ENCODE measurements at regions not wholly inside any gene's neighbourhood (a gene's known extent, or its start where the extent isn't known, plus 50 kb on each side); places are given as distances from the start of the nearest gene placed in this dataset.

DNA sequence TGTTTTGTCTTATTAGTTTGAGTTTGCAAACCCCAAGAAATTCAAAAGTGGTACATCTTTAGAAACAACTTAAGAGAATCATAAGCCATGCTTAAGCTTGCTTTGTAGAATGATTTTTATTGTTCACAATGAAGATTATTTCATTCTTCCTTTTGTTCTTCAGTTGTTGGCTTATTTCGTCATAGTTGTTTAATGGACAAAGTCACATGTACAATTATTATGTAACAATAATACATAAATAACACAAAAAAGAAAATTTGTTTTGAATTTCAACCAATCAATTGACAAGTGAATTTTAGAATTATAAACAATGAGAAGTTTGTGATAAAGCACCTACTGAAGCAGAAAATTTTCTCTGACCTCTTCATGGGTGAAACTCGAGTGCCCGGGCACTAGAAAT, 111.8 kb upstream of the IGF1 start:
- DNase-seq, result no peak

DNA sequence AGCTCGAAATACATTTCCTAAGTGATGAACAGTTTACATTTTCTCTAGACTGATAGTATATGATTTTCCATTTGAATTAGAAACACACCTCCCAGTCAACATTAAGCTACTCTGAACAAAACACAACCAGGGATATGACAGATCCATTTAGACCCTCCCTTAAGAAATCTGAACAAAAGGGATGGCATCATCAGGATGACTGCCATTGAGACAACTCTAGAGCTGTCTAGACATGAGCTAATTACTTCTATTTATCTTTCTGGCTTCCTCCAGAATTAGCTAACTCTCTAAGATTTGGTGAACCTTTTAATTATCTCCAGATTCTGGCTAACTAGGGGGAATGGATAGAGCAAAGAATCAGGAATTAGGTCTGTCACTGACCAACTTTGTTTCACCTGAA, 92.9 kb upstream of the IGF1 start:
- DNase-seq, result no peak

DNA sequence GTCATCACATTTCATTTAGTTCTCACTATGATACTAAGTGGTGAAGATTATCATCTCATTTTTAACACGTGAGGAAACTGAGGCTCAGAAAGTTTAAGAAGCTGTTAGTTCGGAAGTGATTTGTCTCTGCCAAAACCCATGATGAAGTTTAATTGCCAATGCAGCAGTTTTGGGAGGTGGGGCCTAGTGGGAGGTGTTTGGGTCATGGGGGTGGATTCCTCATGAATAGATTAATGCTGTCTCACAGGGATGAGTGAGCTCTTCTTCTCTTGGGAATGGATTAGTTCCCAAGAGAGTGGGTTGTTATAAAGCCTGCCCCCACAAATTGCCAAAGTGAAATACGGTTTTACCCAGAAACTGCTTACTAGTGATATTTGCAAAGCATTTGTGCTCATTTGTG, 91.5 kb upstream of the IGF1 start:
- no peak for DNase-seq

DNA sequence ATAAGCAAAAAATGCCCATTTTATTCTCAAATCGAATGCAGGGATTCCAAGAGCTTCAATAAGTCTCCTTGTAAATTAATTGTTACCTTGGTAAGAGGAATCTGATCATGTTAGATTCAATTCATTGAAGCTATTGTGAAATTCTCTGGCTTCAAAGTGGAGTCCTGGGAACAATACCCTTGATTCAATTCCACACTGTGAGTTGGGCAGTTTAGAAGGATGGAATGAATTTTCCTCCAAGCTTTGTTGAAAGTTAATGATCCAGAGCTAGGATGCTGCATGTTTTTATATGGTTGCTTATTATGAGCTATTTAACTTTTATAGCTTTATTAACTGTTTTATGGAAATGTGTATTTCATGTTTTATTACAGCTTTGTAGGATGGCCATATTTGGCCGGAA, 89.9 kb upstream of the IGF1 start:
- DNase-seq, result no peak

DNA sequence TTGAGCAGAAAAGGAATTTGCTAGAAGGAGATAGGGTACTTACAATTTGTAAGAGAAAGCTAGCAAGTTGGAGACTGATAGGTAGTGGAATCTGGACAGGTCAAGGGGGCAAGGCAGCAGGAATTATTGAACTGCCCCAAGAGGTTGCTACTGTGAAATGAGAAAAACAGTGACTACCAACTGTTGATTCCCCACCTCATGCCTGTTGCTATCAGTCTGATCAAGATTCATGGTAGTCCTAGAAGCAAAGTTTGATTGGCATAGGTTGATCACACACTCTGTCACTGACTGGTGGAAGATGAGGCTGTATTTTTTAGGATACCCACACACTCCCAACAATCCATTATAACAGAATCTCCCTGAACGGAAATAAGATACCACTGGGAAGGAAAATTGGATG, 89.4 kb upstream of the IGF1 start:
- no peak for DNase-seq

DNA sequence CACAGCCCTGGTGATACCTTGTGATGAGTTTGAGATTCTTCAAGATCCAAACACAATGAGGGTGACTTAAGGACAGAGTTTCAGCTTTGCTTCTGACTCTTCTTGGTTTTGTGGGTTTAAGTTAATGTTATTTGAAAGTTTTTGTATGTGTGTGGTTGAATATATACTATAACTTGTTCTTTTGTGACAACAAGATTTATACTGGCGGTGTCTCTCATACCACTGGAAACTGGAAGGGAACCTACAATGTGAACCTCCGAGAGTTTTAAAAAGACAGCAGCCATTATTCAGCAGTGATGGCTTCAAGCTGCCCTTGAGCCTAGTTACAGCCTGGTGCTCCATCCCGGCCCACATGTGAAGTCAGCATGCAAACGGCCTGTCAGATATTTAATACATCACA, 87.9 kb upstream of the IGF1 start:
- DNase-seq, result no peak

DNA sequence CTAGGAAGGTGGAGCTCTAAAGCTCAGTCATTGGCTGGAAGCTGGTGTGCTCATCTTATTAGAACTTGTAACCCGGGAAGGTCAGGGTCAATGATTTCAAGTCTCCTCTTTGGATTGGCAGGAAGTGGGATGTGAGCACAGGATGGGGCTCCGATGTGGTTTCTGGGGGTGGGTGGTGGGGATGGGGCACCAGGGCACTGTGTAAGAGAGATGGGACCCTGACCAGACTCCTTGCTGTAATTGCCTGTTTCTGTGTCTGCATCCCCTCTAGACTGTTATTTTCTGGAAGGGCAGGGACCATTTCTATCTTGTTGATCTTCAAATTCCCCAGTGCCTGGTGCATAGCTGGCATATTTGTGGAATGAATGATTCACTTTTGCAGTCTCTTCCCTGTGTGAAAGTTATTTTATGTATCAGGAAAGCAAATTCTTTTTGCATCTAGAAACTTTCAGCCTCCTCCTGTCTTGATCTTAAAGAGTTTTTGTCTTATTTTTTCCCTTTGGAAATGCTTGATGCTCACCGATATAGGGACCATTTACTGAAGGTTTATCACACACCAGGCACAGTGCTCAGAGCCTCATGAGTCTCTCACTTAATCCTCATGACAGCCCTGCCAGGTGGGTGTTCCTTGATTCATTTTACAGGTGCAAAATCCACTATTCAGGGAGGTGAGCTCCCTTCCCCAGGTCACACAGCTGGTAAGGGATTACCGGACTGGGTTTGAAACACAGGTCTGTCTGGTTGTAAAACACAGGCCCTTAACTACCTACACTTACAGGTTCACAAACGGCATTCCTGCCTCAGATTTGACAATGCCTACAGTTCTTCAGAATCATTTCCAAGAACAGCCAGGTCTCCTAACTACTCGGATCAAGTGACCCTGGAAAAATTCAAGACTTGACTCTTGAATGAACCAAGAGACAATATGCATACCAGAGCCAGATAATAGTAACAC, 86.9 kb upstream of the IGF1 start:
- no peak for DNase-seq

DNA sequence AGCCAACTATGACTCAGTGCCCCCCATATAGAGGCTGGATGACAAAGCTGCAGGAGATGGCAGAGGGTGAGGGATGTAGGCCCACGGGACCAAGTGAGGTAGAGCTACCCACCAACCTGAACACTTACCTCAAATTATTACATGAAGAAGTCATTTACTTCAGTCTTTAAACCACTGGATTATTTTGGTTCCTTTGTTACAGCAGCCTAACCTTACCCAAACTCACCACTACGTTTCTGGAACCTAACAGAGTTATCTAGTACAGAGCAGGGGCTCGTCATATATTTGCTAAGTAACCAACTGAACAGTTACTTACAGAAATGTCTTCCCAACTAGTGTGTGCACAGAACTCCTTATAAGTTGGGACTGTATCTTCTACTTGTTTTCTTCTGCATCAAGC, 85.2 kb upstream of the IGF1 start:
- DNase-seq, result no peak

DNA sequence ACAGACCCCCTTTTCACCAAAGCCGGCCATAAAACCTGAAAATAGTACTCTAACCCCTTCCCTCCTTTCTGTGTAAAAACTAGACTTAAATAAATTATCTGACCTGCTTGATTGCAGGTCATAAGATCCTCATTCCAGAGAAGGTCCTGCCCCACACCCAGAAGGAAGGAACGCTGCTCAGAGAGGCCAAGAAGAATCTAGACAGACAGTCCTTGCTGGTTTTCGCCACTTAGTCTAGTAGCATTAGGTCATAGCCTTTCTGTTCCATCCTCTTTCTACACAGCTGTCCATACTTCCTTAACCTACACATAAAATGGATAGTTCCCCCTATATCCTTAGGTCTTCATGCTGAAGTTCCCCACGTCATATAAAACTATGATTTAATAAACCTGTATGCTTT, 83.7 kb upstream of the IGF1 start:
- DNase-seq, result no peak

DNA sequence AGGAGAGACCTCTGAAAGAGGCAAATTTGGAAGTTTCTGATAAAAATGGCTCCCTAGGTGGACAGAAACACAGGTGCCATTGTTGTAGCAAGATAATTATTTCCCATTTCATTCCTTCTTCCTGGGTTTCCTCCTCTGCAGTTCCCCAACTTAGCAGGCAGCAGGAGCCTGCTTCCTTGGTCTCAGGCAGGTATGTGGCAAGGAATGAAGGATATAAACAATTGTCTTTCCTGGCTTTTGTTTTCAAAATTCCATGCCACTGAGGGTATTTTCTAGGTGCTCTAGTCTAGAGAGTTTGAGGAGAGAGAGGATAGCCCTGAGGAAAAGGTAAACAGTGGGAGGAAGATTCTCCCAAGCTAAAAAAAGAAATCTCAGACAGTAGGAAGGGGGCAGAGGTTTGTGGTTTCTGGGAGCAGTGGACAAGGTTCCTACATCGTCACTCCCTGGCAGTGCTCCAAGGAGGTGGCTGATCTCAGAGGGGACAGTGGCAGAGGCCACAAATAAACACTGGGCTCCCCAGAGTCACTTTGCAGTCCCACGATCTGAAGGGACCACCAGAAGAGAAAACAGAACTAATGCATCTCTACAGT, 82.6 kb upstream of the IGF1 start:
- DNase-seq, result no peak

DNA sequence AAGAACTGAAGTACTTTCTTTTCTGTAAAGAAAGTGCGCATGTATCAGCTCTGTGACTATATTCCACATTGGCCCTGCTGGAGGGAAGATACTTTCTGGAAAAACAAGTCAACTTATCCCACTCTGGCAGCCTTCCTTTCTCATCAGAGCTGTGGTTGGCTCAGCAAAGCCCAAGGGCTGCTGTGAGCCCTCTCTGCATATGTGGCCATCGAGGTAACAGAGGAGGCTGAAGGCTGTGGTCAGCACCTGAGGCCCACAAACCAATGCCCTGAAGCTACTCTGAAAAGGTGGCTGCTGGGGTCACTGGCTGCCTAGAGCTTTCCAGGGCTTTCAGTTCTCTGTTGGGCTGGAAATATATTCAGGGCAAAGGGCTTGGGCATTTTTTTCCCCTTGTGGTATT, 70.8 kb upstream of the IGF1 start:
- DNase-seq, result no peak

DNA sequence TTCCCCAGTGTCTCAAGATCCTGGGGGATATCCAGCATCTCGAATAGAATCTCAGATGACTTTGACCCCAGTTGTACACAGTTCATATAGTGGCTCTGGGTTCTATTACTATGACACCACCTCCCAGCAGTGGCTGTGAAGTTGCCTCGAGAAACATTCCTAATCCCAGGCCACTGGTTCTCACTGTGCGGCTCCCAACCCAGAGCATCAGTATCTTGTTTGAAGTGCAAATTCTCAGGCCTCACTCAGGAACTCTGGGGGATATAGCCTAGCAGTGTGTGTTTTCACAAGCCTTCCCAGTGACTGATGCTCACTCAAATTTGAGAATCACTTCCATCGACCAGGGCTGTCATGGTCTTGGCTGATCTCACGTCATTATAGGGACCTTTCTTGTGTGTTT, 69.3 kb upstream of the IGF1 start:
- DNase-seq, result no peak

DNA sequence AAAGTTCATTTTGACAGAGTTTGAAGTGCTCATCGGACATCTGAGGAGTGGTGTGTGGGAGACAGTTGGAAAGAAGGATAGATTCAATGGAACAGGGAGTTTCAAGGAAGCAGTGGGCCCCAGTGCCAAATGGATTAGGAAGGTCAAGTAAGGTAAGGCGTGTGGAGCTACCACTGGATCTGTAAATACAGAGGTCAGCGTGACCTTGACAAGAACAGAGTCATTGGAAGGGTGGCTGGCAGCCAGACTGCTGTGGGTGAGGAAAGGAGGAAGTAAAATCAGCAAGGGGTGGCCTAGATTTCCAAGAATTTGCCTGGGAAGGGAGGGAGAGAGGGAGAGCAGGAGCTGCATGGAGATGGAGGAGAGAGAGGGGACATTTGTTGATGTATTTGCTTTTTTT, 68.2 kb upstream of the IGF1 start:
- no peak for DNase-seq

DNA sequence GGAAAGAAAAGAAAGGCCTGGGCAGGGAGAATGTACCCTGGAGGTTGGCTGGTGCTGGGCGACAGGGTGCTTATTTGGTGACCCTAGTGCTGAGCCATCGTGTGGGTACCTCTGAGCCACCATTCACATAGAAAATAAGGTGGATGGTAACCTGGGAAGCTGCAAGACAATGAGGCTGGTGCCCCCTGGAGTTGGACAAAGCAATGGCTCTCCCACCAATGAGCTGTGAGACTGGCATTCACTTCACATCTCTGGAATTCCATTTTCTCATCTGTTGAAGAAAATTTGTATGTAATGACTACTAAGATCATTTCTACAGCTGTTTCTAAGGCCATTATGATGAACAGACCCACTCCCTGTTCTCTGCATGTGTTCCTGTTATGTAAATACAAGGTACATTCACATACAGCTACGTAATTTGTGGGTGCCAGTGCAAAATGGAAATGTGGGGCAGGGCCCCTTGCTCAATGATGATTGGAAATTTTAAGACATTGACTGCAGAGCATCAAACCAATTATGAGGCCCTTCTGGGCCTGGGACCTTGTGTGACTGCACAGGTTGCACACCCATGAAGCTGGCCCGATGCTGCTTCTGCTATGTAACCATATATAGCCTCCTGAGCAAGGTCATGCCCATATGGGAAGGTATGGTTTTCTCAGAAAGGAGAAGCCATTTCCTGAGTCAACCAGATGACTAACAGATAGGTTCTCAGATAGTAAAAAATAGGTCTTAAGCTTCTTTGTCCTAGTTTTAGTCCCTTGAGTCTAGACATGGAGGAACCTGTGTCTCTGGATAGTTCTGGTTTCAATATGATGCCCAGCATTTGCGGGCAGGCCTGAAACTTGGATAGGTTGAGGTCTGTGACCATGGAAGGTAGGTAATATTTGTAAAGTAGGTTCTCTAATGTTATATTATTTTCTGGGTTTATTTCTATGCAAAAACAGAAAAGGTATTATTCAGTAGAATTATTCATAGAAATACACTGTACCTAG, 63.4 kb upstream of the IGF1 start:
- DNase-seq, result no peak

DNA sequence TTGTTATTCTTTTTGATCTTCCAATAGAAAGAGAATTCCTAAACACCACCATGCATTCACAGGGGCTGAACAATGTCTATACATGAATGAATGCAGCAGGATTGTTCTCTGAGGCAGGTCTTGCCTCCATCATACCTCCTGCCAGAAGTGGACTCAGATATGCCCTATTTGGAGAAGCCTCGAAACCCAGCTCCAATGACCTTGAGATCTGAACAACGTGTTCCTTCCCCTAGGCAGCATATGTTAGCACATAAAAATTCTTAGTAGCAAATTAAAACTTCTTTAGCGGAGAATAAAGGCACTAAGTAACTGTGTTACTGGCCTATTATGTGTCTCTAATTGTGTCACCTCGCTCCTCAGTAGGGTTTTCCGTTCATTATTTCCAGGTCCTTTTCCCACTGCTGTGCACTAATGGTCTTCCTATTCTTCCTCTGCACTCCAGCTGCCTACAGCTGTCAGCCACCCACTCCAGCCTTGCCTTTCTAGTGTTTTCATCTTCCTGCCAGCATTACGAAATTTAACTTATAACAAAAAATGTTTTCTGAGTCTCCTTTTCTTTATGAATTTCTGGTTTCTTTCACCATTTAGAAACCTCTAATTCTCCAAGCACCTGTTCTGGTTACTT, 62.6 kb upstream of the IGF1 start:
- DNase-seq, result no peak

DNA sequence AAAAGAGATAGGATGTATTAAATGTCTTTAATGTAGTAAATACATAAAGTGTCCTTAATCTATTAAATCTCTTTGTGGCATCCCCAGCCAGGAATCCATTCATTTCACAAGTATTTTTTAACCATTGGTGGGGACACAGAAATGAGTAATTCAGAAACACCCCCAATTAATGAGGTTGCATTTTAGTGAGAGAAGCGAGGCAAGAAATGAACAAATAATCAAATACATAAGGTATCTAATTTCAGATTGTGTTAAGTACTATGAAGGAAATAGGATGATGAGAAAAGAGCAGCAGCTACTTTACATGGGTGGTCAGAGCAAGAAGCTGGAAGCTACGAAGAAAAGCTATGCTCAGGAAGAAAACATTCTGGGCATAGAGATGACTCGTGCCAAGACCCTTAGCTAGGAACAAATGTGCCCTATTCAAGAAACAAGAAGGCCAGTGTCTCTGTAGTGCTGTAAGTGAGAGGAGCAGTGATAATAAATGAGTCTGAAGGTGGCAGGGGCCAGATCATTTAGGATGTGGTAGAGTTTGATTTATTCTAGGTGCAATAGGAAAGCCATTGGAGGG, 60.5 kb upstream of the IGF1 start:
- no peak for DNase-seq

DNA sequence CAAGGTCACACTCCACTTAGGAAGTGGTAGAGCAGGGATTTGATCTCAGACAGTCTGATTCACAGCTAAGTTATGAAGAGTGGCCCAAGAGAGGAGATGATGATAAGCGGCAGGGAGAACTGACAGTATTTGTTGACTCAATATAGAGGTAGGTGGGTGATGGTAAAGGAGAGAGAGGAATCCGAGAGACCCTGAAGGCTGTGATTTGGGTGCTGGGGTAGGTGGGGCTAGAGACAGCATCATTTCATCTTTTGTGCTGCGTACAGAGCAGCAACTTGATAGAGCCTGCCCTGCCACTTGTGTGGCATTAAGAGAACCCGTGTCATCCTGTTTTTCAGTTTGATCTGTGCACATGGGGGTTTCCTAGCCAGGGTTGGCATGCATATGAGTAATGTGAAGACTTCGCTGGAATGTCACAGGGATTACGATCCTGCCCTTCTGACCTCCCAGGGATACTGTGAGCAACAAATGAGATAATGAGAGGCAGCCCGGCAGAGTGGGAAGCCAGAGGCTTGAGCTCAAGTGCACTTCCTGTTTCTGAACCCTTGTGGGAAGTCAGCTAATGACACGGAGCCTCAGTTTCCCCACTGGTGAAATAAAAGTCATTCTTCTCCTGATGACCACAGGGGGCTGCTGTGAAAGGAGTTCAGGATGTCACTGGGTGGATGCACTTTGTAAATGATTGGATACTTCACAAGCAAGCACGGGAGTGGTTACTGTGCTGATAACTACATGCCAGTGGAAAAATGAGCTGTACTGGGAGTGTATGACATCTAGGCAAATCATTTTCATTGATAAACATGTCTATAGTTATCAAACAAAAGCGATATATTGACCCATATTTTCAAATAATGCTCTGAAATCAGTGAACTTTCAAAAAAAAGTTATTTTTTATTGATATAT, 59.5 kb upstream of the IGF1 start:
- no peak for DNase-seq

DNA sequence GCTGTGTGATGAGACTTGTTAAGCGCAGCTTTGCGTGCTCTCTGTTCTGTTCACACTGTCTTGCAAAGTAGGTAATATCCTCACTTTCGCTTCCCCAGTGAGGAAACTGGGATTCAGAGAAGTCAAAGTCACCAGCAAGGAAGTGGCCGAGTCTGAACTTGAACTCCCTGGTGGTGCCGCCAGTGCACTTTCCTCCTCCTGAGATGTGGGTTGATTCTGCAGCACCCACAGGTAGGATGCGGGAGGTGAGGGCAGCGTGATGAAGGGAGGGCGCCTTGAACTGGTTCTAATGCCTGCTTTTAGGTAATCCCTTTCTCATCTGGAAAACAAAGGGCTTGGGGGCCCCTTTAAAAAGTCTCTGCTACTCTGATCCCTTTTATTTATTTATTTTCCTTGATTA, 54.9 kb upstream of the IGF1 start:
- no peak for DNase-seq

DNA sequence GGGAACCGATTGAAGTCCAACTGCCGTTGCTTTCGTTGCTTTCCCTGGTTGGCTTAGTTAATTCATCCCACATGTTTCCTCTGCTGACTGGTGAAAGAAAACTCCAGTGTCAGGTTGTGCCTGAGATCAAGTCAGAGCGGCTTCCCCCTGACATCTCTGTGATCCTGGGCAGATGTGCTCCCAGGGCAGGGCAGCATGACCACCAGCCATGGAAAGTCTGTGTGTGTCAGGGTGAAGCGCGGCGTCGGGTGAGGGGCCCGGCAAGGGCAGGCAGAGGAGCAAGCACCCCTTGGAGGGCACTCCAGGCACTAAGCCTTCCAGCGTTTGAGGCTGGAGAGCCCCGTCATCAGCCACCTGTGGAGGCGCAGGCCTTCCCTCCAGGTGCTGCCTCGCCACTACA, 54.5 kb upstream of the IGF1 start:
- DNase-seq, result no peak

DNA sequence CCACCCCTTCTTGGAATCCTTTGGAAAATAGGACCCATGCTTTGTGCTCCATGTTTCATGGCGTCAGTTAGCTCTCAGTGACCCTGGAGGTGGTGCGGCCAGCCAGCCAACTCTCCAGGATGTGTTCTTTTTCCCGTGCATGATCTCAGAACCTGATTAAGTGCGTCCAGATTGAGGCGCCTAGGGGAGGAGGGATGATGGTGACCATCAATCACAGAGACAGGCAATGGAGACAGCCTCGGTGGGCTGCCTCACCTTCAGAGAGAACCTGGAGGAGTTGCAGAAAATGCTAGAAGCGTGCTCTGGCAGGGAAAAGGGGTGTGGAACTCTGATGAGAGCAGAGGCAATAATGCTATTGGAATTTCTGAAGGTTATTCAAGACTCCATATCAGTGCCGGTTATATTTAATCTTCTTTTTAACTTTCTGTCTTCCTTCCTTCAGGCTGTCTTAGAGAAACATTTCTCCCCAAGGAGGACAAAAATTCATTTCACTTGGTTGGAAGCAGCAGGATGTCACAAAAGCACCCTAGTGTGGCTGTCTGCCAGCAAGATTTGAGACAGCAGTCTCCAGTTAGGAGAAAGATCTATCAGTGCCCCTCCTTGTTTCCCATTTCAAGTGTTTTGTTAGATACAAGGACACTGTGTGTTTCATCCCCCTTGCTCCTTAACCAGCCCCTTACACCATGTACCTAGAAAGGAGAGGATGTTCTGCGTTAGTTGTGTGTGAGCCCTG, 53.3 kb upstream of the IGF1 start:
- no peak for DNase-seq
